ENCODE measurements at regions not wholly inside any gene's neighbourhood (a gene's known extent, or its start where the extent isn't known, plus 50 kb on each side); places are given as distances from the start of the nearest gene placed in this dataset.

- ATAC-seq: no peak
- TF ChIP-seq PATZ1 (CRISPR knock-in tag; IDR thresholded peaks at IDR 0.05; ENCODE audit: borderline replicate concordance) (no peak), TOX (CRISPR knock-in tag; IDR thresholded peaks at IDR 0.05; ENCODE audit: borderline replicate concordance) (no peak), OSR1 (CRISPR knock-in tag; IDR thresholded peaks at IDR 0.05) (no peak), ZNF70 (CRISPR knock-in tag; IDR thresholded peaks at IDR 0.05) (no peak), BACH2 (CRISPR knock-in tag; IDR thresholded peaks at IDR 0.05; ENCODE audit: borderline replicate concordance) (no peak), ZC3H10 (CRISPR knock-in tag; IDR thresholded peaks at IDR 0.05) (no peak), CSDC2 (CRISPR knock-in tag; IDR thresholded peaks at IDR 0.05) (no peak), TCF4 (CRISPR knock-in tag; IDR thresholded peaks at IDR 0.05; ENCODE audit: borderline replicate concordance) (no peak), ZNF8 (CRISPR knock-in tag; IDR thresholded peaks at IDR 0.05) (no peak), ARNTL (CRISPR knock-in tag; IDR thresholded peaks at IDR 0.05; ENCODE audit: borderline replicate concordance, low read depth) (no peak), ZFP30 (CRISPR knock-in tag; IDR thresholded peaks at IDR 0.05) (no peak), CREB5 (CRISPR knock-in tag; IDR thresholded peaks at IDR 0.05; ENCODE audit: low read depth) (no peak), TSHZ2 (CRISPR knock-in tag; IDR thresholded peaks at IDR 0.05) (no peak), ESRRG (CRISPR knock-in tag; IDR thresholded peaks at IDR 0.05) (no peak)
- TF ChIP-seq, protein P1, sequence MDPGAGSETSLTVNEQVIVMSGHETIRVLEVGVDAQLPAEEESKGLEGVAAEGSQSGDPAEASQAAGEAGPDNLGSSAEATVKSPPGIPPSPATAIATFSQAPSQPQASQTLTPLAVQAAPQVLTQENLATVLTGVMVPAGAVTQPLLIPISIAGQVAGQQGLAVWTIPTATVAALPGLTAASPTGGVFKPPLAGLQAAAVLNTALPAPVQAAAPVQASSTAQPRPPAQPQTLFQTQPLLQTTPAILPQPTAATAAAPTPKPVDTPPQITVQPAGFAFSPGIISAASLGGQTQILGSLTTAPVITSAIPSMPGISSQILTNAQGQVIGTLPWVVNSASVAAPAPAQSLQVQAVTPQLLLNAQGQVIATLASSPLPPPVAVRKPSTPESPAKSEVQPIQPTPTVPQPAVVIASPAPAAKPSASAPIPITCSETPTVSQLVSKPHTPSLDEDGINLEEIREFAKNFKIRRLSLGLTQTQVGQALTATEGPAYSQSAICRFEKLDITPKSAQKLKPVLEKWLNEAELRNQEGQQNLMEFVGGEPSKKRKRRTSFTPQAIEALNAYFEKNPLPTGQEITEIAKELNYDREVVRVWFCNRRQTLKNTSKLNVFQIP (CRISPR knock-in tag; IDR thresholded peaks at IDR 0.05; ENCODE audit: borderline replicate concordance, low read depth): no peak
- TF ChIP-seq, protein P2, sequence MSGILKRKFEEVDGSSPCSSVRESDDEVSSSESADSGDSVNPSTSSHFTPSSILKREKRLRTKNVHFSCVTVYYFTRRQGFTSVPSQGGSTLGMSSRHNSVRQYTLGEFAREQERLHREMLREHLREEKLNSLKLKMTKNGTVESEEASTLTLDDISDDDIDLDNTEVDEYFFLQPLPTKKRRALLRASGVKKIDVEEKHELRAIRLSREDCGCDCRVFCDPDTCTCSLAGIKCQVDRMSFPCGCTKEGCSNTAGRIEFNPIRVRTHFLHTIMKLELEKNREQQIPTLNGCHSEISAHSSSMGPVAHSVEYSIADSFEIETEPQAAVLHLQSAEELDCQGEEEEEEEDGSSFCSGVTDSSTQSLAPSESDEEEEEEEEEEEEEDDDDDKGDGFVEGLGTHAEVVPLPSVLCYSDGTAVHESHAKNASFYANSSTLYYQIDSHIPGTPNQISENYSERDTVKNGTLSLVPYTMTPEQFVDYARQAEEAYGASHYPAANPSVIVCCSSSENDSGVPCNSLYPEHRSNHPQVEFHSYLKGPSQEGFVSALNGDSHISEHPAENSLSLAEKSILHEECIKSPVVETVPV (CRISPR knock-in tag; IDR thresholded peaks at IDR 0.05): no peak
Measured at GRCh38 chr10:65753532-65753931, 1172.3 kb upstream of the LRRTM3 start.

- TF ChIP-seq GLIS3 (CRISPR knock-in tag; IDR thresholded peaks at IDR 0.05) (no peak), ZNF70 (CRISPR knock-in tag; IDR thresholded peaks at IDR 0.05) (no peak), OSR1 (CRISPR knock-in tag; IDR thresholded peaks at IDR 0.05) (no peak), SNAI2 (CRISPR knock-in tag; IDR thresholded peaks at IDR 0.05) (no peak), ISL1 (CRISPR knock-in tag; IDR thresholded peaks at IDR 0.05) (no peak), PATZ1 (CRISPR knock-in tag; IDR thresholded peaks at IDR 0.05; ENCODE audit: borderline replicate concordance) (no peak), TCF4 (CRISPR knock-in tag; IDR thresholded peaks at IDR 0.05; ENCODE audit: borderline replicate concordance) (no peak)
- no peak for ATAC-seq
Measured at GRCh38 chr10:65754112-65754511, 1171.7 kb upstream of the LRRTM3 start.

DNA sequence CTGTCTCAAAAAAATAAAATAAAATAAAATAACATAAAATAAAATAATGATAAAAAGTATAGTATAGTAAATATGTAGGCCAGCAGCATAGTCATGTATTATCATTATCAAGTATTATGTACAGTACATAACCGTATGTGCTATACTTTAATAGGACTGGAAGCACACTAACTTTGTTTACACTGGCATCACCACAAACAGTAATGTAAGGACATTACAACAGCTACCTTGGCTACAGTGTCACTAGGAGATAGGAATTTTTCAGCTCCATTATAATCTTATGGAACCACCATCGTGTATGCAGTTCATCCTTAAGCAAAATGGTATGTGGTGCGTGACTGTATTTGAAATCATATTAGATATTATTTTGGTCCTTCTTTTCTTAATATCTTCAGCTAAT, 1163.5 kb upstream of the LRRTM3 start:
- no peak for ATAC-seq
- no peak for TF ChIP-seq ISL1 (CRISPR knock-in tag; IDR thresholded peaks at IDR 0.05)
- no peak for TF ChIP-seq BACH2 (CRISPR knock-in tag; IDR thresholded peaks at IDR 0.05; ENCODE audit: borderline replicate concordance)
- no peak for TF ChIP-seq ARNTL (CRISPR knock-in tag; IDR thresholded peaks at IDR 0.05; ENCODE audit: borderline replicate concordance, low read depth)
- TF ChIP-seq ZNF565 (CRISPR knock-in tag; conservative IDR thresholded peaks at IDR 0.05; ENCODE audit: low read depth): no peak
- TF ChIP-seq RARB (CRISPR knock-in tag; IDR thresholded peaks at IDR 0.05): no peak
- TF ChIP-seq ZC3H10 (CRISPR knock-in tag; IDR thresholded peaks at IDR 0.05): no peak
- TF ChIP-seq PPARA (CRISPR knock-in tag; IDR thresholded peaks at IDR 0.05; ENCODE audit: borderline replicate concordance): no peak
- TF ChIP-seq CSDC2 (CRISPR knock-in tag; IDR thresholded peaks at IDR 0.05): no peak
- TF ChIP-seq, protein P1 (CRISPR knock-in tag; IDR thresholded peaks at IDR 0.05; ENCODE audit: borderline replicate concordance, low read depth): no peak
- TF ChIP-seq ZFP30 (CRISPR knock-in tag; IDR thresholded peaks at IDR 0.05): no peak
- TF ChIP-seq, protein P2 (CRISPR knock-in tag; IDR thresholded peaks at IDR 0.05): no peak
